Epithelial cell of prostate (primary cell): ENCODE measurements at regions not wholly inside any gene's neighbourhood (a gene's known extent, or its start where the extent isn't known, plus 50 kb on each side); places are given as distances from the start of the nearest gene placed in this dataset.
"Not testable (repeated sequence)": the region's sequence is repeated elsewhere in the genome, so short reads cannot be mapped to it uniquely, and the experiment has no call there.

Experiments
- DNase-seq: peaks from one replicate; pipeline ENCODE4 v3.0.0-alpha.2; 2011; ENCODE audit warnings: low read depth, low spot score
- H3K27ac ChIP-seq: fragments of 450-650 bp; 2 replicates; pipeline ENCODE4 v1.5.1; 2017; ENCODE audit warnings: mild to moderate bottlenecking

DNA sequence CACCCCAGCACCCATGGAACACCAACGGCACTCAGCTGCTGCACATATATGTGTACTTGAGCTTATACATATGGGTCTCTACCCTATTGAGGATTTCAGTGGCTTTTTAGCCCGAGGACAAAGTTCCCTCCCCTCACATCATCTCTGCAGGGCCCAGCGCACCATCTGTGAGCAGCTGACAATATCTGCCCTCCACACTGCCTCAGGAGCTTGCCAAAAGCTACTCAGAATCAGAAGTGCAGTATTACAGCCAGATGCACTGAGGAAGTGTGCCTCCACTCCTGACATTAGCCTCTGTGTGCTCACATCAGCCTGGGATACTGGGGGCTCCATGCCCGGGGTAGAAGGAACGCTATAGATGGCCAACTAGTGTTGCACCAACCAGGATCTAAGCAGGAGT is 903.9 kb downstream of the UQCRFS1 start:
- DNase-seq, result no peak
- no peak overlapping the region for H3K27ac ChIP-seq

DNA sequence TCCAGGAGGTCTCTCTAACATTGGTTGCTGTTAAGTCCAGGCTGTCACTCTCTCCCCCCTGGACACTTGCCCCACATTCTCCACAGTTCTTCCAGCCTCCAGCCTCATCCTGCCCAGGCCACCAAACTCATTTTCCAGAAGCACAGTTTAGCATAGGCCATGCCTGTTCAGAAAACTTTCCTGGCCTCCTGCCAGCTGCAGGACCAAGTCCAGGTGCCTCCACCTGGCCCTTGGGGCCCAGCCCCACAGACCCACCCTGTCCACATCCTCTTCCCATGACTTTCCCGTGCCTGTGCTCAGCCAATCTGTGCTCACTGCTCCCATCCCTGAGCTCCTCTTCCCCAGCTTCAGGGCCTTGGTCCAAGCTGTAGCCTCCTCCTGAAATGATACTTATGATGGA is 905.0 kb downstream of the UQCRFS1 start:
- no peak for DNase-seq
- H3K27ac ChIP-seq, result no peak overlapping the region

DNA sequence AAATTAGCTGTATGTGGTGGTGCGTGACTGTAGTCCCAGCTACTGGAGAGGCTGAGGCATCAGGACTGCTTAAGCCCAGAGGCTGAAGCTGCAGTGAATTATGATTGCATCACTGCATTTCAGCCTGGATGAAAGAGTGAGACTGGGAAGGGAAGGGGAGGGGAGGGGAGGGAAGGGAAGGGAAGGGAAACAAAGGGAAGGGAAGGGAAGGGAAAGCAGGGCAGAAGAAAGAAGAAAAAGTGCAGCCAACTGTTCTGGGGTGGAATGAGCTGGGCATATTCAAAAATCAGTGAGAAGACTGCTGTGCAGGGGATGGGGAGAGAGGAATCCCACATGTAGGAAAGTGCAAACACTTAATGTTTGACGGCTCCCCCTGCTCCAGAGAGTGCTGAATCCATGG is 905.5 kb downstream of the UQCRFS1 start:
- DNase-seq, result no peak
- H3K27ac ChIP-seq, result no peak overlapping the region

- no peak overlapping the region for H3K27ac ChIP-seq
- DNase-seq, result no peak
Observed at GRCh38 chr19:28305513-28305912, 907.4 kb downstream of the UQCRFS1 start.

GRCh38 chr19:28303502-28303901 is 909.4 kb downstream of the UQCRFS1 start:
- no peak overlapping the region for H3K27ac ChIP-seq
- no peak for DNase-seq

DNA sequence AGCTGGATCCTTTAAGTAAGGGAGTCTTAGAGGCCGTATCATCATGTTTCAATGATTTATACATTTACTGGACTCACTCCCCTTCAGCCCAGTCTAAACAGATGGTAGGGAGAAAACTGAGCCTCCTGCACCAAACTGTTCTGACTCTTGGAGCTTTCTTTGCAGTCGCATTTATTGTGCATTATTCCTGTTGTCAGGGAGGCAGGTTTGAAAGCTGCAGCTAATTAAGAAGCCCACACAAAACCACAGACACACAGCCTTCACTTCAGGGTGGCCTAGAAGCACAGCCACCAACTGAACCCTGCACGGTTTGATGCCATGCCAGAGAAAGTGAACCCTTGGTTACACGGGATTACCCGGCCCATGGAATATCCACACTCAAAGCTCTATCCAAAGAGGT is 911.0 kb downstream of the UQCRFS1 start:
- H3K27ac ChIP-seq, result no peak overlapping the region
- no peak for DNase-seq

DNA sequence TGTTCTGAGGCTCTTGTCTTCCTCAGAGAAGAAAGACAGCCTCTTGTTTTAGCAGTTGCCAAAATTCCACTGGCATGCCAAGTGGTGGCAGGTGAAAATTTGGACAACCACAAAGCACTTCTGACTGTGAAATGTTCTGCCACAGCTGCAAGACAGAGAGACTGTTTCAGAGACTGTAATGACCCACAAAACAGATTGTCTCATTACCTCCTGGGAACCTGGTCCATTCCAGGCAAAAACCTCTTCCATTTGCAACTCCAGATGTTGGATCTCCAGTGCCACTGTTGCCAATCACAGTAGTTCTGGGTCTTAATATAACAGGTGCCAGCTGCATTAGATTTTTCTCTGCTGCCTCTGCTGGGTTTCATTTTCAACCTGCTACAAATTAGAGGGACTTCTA is 911.5 kb downstream of the UQCRFS1 start:
- no peak for DNase-seq
- no peak overlapping the region for H3K27ac ChIP-seq

DNA sequence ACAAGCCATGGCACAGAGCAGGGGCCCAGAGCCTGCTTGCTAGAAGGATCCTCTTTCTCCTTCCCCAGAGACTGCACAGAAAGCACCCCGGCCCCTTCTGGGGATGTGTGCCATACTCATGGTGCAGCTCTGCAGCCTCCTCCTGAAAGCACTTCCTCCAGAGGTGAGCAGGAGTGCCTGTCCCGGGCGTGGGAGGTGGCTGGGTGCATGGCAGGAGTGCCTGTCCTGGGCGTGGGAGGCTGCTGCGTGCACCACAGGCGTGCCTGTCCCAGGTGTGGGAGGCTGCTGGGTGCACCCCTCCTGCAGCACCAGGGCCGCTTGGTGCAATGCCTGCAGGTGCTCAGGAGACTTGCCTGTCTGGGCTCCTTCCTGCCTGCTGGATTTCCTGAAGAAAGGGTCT is 913.3 kb downstream of the UQCRFS1 start:
- DNase-seq, result no peak
- no peak overlapping the region for H3K27ac ChIP-seq

GRCh38 chr19:28297586-28298157 is 915.3 kb downstream of the UQCRFS1 start:
- DNase-seq, result no peak

GRCh38 chr19:28297036-28297435 is 915.9 kb downstream of the UQCRFS1 start:
- DNase-seq, result no peak
- H3K27ac ChIP-seq, result no peak overlapping the region

More at GRCh38 chr19:28297586-28298157, 915.3 kb downstream of the UQCRFS1 start:
- no peak overlapping the region for H3K27ac ChIP-seq

DNA sequence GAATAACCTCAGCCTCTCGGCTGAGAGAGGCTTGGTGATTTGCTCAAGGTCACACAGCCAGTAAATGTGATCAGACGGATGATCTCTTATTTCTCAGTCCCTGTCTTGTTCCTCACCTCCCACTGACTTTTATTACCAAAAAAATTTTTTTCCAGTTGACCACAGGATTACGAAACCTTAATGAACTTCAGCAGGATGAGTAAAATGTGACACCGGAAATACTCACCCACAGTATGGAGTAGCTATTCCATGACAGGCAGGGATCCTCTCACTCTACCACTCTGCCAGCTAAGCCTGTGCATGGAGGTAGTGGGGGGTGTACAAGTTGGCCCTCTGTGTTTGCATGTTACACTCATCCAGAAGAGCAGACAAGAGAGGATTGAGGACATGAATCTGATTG is 916.4 kb downstream of the UQCRFS1 start:
- H3K27ac ChIP-seq, result no peak overlapping the region
- no peak for DNase-seq

GRCh38 chr19:28294975-28295374 is 918.0 kb downstream of the UQCRFS1 start:
- not testable (repeated sequence) for H3K27ac ChIP-seq, DNase-seq

- DNase-seq, result no peak
- H3K27ac ChIP-seq, result no peak overlapping the region
Observed at GRCh38 chr19:28294395-28294794, 918.6 kb downstream of the UQCRFS1 start.

GRCh38 chr19:28293685-28294084 is 919.3 kb downstream of the UQCRFS1 start:
- DNase-seq, result no peak
- H3K27ac ChIP-seq, result no peak overlapping the region

DNA sequence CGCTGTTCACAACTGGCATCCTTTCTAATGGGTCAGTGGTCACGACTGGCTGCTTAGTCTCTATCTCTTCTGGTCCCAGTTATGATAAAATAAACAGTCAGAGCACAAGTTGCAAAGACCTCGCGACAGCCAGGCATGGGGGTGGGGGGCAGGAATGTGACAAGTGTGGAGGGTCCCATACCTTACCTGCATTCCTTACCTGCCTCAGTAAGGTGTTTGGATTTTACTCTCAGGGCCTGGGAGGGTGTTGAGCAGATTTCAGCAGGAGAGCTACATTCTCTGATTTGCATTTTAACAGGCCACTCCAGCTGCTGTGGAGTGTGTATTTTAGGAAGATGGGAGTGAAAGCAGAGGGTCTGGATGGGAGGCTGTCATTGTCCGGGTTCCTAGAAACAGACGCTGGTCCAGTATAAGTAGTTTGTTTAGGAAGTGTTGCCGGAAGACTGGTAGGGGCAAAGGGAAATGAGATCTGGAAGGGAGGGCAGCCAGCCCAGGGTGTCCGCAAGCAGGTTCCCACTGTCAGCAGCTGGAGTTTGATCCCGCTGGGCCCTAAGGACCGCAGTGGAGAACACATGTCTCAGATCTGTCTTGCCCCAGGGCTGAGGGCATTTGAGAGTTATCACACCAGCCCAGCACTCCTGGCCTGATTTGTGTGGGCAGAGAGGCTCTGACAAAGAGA is 920.0 kb downstream of the UQCRFS1 start:
- no peak for DNase-seq
- H3K27ac ChIP-seq, result no peak overlapping the region

DNA sequence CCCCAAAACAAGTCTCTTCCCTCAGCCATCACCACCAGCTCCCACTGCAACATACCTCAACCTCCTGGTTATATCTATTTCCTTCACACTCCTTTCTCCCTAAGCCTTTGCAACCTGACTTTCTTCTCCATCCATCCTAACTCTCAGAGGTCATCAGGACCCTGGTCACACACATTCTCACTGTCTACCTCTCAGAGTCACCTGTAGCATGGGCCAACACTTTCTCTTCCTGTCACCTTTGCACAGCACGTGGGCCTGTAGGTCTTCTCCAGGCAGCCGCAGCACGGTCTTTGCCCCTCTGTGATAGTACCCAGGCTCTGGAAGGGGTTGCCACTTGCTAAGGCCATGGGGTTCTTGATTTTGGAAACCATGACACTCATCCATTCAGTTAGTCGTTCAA is 921.1 kb downstream of the UQCRFS1 start:
- H3K27ac ChIP-seq, result no peak overlapping the region
- DNase-seq, result no peak

DNA sequence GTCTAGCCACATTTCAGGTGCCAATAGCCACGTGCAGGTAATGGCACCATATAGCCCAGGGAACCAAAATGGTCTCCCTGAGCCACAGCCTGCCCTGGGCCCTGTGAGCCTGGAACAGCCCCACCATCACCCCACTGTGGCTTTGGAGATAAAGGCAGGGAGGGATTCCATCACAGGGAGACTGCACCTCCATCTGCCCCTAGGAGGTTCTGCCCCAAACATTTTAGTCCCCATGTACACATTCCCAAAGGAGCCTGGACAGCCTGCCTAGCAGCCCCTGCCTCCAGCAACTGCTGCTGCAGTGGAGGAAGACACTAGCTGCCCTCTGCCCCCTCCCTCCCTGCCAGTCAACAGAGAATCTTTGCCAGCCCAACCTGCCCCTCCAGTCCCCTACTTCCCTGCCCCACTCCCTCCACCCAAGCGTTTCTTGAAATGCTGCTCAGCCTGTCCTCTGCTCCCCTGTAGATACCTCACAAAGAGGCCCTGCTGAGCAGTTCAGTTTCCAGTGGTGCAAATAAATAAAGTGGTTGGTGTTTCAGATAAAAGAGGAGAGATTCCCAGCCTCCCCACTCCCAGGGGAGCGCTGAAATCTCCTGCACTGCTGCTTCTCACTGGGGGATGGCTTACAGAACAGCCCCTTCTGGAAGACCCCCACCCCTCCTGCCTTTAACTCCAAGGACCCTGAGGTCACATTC is 921.8 kb downstream of the UQCRFS1 start:
- DNase-seq, result no peak
- H3K27ac ChIP-seq, result no peak overlapping the region

GRCh38 chr19:28289295-28290063 is 923.5 kb downstream of the UQCRFS1 start:
- H3K27ac ChIP-seq, result no peak overlapping the region
- no peak for DNase-seq

- DNase-seq, result no peak
- H3K27ac ChIP-seq, result no peak overlapping the region
Observed at GRCh38 chr19:28288572-28289264, 924.2 kb downstream of the UQCRFS1 start.

DNA sequence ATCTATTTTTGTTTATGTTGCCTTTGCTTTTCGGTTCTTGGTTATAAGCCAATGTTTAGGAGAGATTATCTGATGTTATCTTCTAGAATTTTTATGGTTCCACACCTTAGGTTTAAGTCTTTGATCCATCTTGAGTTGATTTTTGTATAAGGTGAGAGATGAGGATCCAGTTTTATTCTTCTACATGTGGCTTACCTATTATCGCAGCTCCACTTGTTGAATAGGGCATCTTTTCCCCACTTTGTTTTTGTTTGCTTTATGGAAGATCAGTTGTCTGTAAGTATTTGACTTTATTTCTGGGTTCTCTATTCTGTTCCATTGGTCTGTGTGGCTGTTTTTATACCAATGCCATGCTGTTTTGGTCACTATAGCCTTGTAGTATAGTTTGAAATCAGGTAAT is 927.0 kb downstream of the UQCRFS1 start:
- H3K27ac ChIP-seq, result no peak overlapping the region
- no peak for DNase-seq
